K562 (cell line): ENCODE measurements at regions not wholly inside any gene's neighbourhood (a gene's known extent, or its start where the extent isn't known, plus 50 kb on each side); places are given as distances from the start of the nearest gene placed in this dataset.

Source experiments
- ATAC-seq: fragments of 200-7000 bp; cut with Tn5 transposase; 3 replicates; pipeline ENCODE4 v1.9.1; 2020; ENCODE audit warnings: moderate library complexity
- BruUV-seq: library from RNA; stranded (reverse); fragments of 400-500 nt; replicated peaks from 2 replicates; lab custom pipeline; 2021; lab: Mats Ljungman, UMichigan
- CTCF ChIA-PET: fragments of 300-600 bp; formaldehyde crosslinking; extraction: SDS; loops from one replicate; lab custom pipeline; 2021; ENCODE audit warnings: low intra/inter-chr PET ratio; lab: Yijun Ruan, JAX
- POLR2A ChIA-PET: fragments of 300-600, 350-650 bp; sonication (Branson Sonifier 250); formaldehyde crosslinking; extraction: SDS; loops from one replicate; lab custom pipeline; 2021; ENCODE audit warnings: antibody characterized with exemption, inconsistent platforms; lab: Yijun Ruan, JAX
- DNase-seq, 4 experiments: peaks; one replicate each; pipeline versions ENCODE4 v3.0.0 to v3.0.0-alpha.2; 2011 to 2018; ENCODE audit warnings: low spot score in 3 of 4, mixed read lengths in 3 of 4; ENCODE audit errors: extremely low read depth in 1 of 4
- FAIRE-seq: peaks from 2 replicates; lab custom pipeline; 2011; peaks lifted over from hg19 to GRCh38; lab: Jason Lieb, UNC
- H2AFZ ChIP-seq: 2 replicates; pipeline ENCODE4 v1.6.0; 2011; ENCODE audit warnings: low read depth, low read length, control low read depth, inconsistent platforms
- H3K27ac ChIP-seq: fragments of 200-600 bp; 3 replicates; pipeline ENCODE4 v1.8.0; 2011; ENCODE audit warnings: low read depth, mild to moderate bottlenecking, control low read depth, inconsistent platforms, low read length, moderate library complexity, mixed read lengths; ENCODE audit errors: extremely low read depth
- H3K27me3 ChIP-seq, 2 experiments: fragments of 300-600 bp in 1 of 2; 2 replicates in 1 of 2; 3 replicates in 1 of 2; pipeline versions ENCODE4 v1.6.0 to v1.8.0; 2011; ENCODE audit warnings: inconsistent platforms in 2 of 2, low read length in 2 of 2, mild to moderate bottlenecking in 1 of 2, mixed read lengths in 1 of 2, moderate library complexity in 1 of 2; ENCODE audit not compliant: control insufficient read depth in 2 of 2, insufficient read depth in 2 of 2
- H3K36me3 ChIP-seq: fragments of 300-600 bp; 3 replicates; pipeline ENCODE4 v1.8.0; 2011; ENCODE audit warnings: mild to moderate bottlenecking, low read length, inconsistent platforms; ENCODE audit not compliant: control insufficient read depth, insufficient read depth
- H3K4me1 ChIP-seq, 2 experiments: fragments of 200-600 bp in 1 of 2; replicated peaks in 1 of 2; 2 replicates in 1 of 2; 3 replicates in 1 of 2; pipeline versions ENCODE4 v1.5.1 to v1.8.0; 2011; ENCODE audit warnings: inconsistent platforms in 2 of 2, low read length in 2 of 2, mild to moderate bottlenecking in 1 of 2, mixed read lengths in 1 of 2, moderate library complexity in 1 of 2; ENCODE audit not compliant: control insufficient read depth in 2 of 2, insufficient read depth in 2 of 2
- H3K4me2 ChIP-seq: 2 replicates; pipeline ENCODE4 v1.6.1; 2011; ENCODE audit warnings: low read length, control low read depth, inconsistent platforms, mixed read lengths; ENCODE audit not compliant: insufficient read depth
- H3K4me3 ChIP-seq: fragments of 200-600 bp; sonication (generic), shearing (Covaris generic); 2 replicates; pipeline ENCODE4 v1.5.1; 2016; ENCODE audit warnings: control low read depth, inconsistent platforms
- H3K79me2 ChIP-seq: fragments of 200-600 bp; 3 replicates; pipeline ENCODE4 v1.8.0; 2011; ENCODE audit warnings: low read length, inconsistent platforms; ENCODE audit not compliant: control insufficient read depth, insufficient read depth
- H3K9ac ChIP-seq, 2 experiments: 2 replicates each; pipeline versions ENCODE4 v1.6.0 to v1.6.1; 2011; ENCODE audit warnings: low read depth in 2 of 2, low read length in 2 of 2, control low read depth in 1 of 2, inconsistent platforms in 1 of 2, mild to moderate bottlenecking in 1 of 2, mixed read lengths in 1 of 2; ENCODE audit not compliant: insufficient read depth in 1 of 2
- H3K9me1 ChIP-seq: one replicate; pipeline ENCODE4 v1.6.0; 2011; ENCODE audit warnings: inconsistent platforms, mild to moderate bottlenecking, low read length, moderate library complexity; ENCODE audit not compliant: control insufficient read depth, insufficient read depth
- H3K9me3 ChIP-seq: replicated peaks from 2 replicates; pipeline ENCODE4 v1.5.1; 2011; ENCODE audit warnings: low read depth, low read length, inconsistent platforms; ENCODE audit not compliant: control insufficient read depth, insufficient read depth
- H4K20me1 ChIP-seq: replicated peaks from 2 replicates; pipeline ENCODE4 v1.6.1; 2011; ENCODE audit warnings: low read length, inconsistent platforms, mixed read lengths; ENCODE audit not compliant: control insufficient read depth, insufficient read depth
- ATF7 ChIP-seq: fragments of 450-650 bp; IDR thresholded peaks from 2 replicates; pipeline ENCODE4 v1.7.1; 2014; ENCODE audit warnings: mild to moderate bottlenecking, moderate library complexity
- CREM ChIP-seq: IDR thresholded peaks from 2 replicates; pipeline ENCODE4 v1.6.1; 2014; ENCODE audit warnings: antibody characterized with exemption, low read depth
- FOSL1 ChIP-seq: fragments of 200-800 bp; sonication (Bioruptor generic); conservative IDR thresholded peaks from 2 replicates; pipeline ENCODE4 v1.6.1; 2016; ENCODE audit warnings: missing genetic modification characterization, missing compliant biosample characterization
- MAFK ChIP-seq: IDR thresholded peaks from 2 replicates; pipeline ENCODE4 v1.6.1; 2011; ENCODE audit warnings: low read length, improper control_type of control experiment
- NCOR1 ChIP-seq: fragments of 450-650 bp; IDR thresholded peaks from 2 replicates; pipeline ENCODE4 v1.6.1; 2016; ENCODE audit warnings: mild to moderate bottlenecking, moderate library complexity
- POLR3A ChIP-seq: IDR thresholded peaks from 2 replicates; pipeline ENCODE4 v1.6.1; 2011; ENCODE audit warnings: borderline replicate concordance, mild to moderate bottlenecking, moderate library complexity; ENCODE audit not compliant: insufficient read length, insufficient read depth; ENCODE audit errors: extremely low read depth
- RBM17 ChIP-seq: fragments of 200-400 bp; formaldehyde crosslinking; IDR thresholded peaks from 2 replicates; pipeline ENCODE4 v1.6.1; 2017; ENCODE audit warnings: low read depth, mild to moderate bottlenecking, low read length, borderline replicate concordance
- SMARCA4 ChIP-seq: fragments of 450-650 bp; IDR thresholded peaks from 2 replicates; pipeline ENCODE4 v1.6.1; 2016
- SMARCE1 ChIP-seq: fragments of 450-650 bp; IDR thresholded peaks from 2 replicates; pipeline ENCODE4 v1.7.1; 2016; ENCODE audit warnings: mild to moderate bottlenecking
- TAL1 ChIP-seq: fragments of 450-650 bp; IDR thresholded peaks from 2 replicates; pipeline ENCODE4 v1.6.1; 2016; ENCODE audit warnings: mild to moderate bottlenecking
- ZNF316 ChIP-seq: fragments of 450-650 bp; IDR thresholded peaks from 2 replicates; pipeline ENCODE4 v1.6.1; 2016
- ZNF589 ChIP-seq: fragments of 200-800 bp; sonication (Bioruptor generic); IDR thresholded peaks from 2 replicates; pipeline ENCODE4 v1.6.1; 2016; ENCODE audit warnings: low read depth, missing genetic modification characterization, missing compliant biosample characterization
- WGBS: fragments of 100-300 bp; shearing (Covaris generic); methylation state at CpG from one replicate; pipeline ENCODE4 v1.1.6; 2016; ENCODE audit warnings: low coverage, mixed read lengths; ENCODE audit not compliant: insufficient coverage; ENCODE audit errors: missing lambda C conversion rate; 5-methylcytosine and 5-hydroxymethylcytosine counted together
- in situ Hi-C: fragments of 300-500 bp; cut with MboI; formaldehyde crosslinking; loops from 4 replicates; pipeline ENCODE4 v1.15.0; 2018; ENCODE audit warnings: inconsistent platforms, mixed read lengths
- intact Hi-C: fragments of 100-400 bp; cut with micrococcal nuclease; formaldehyde crosslinking; loops from 2 replicates; pipeline ENCODE4 v1.14.2; 2022
- TF ChIP-seq, protein P1 (sequence below): sonication (generic); formaldehyde crosslinking; IDR thresholded peaks from 2 replicates; pipeline ENCODE4 v1.8.0; 2023; ENCODE audit warnings: mild to moderate bottlenecking, missing genetic modification reagents
- TF ChIP-seq, protein P2 (sequence below), 2 experiments: fragments of 450-650 bp in 1 of 2; sonication (generic) in 1 of 2; formaldehyde crosslinking in 1 of 2; IDR thresholded peaks in 1 of 2; conservative IDR thresholded peaks in 1 of 2; 2 replicates each; pipeline versions ENCODE4 v1.6.1 to v1.8.1; 2016 to 2023; ENCODE audit warnings: mild to moderate bottlenecking in 2 of 2, moderate library complexity in 2 of 2, inconsistent platforms in 1 of 2, missing genetic modification reagents in 1 of 2
- TF ChIP-seq, protein P3 (sequence below): sonication (generic); formaldehyde crosslinking; IDR thresholded peaks from 2 replicates; pipeline ENCODE4 v1.5.0; 2020; ENCODE audit warnings: missing genetic modification reagents

GRCh38 chr2:16767789-16768476 lies 102.3 kb upstream of the CYRIA start:
- no peaks in the 10 kb centered on the region for H3K9me1 ChIP-seq
- FAIRE-seq (peak; percentile 70), ATAC-seq (peak; percentile 63), DNase-seq (peak in 2 of 4 experiments; percentile 32 to 39)
- H3K27ac ChIP-seq = no peak overlapping the region
- H3K4me3 ChIP-seq = no peak overlapping the region
- H2AFZ ChIP-seq = no peak overlapping the region
- no TSS peak for BruUV-seq
- ChIA-PET POLR2A (interaction anchor here (0.7 to 1.0 kb wide), 2 partner anchors 147 to 861 kb away, joined by 3 read pairs; no protein-coding TSS in a partner anchor), CTCF (no interaction called here)
- H3K27me3 ChIP-seq = no peaks in the 10 kb centered on the region; a peak in 1 of 5 replicates
- 0 out of 2 replicates have a peak, but pooled peaks cover 2% of the 10 kb centered on the region for H3K9me3 ChIP-seq
- WGBS = 0% methylated on average over 3 of the region's 3 CpGs
- H4K20me1 ChIP-seq = no peaks in the 10 kb centered on the region
- no peaks in the 10 kb centered on the region for H3K79me2 ChIP-seq
- H3K4me2 ChIP-seq = no peak overlapping the region
- no peaks in the 10 kb centered on the region for H3K36me3 ChIP-seq
- in situ Hi-C loops (loop anchor here (25.0 kb wide), 1 partner anchor 831 kb away; the partner anchor contains the start of gene MYCN), intact Hi-C loops (no loop called here)
- peaks cover 0 to 6% of the 10 kb centered on the region in 2 experiments; a peak in 2 of 5 replicates for H3K4me1 ChIP-seq
- H3K9ac ChIP-seq = no peak overlapping the region
- peak; percentile 55; the same call in 1 of the 2 replicates for TF ChIP-seq ATF7
- TF ChIP-seq, protein P1, sequence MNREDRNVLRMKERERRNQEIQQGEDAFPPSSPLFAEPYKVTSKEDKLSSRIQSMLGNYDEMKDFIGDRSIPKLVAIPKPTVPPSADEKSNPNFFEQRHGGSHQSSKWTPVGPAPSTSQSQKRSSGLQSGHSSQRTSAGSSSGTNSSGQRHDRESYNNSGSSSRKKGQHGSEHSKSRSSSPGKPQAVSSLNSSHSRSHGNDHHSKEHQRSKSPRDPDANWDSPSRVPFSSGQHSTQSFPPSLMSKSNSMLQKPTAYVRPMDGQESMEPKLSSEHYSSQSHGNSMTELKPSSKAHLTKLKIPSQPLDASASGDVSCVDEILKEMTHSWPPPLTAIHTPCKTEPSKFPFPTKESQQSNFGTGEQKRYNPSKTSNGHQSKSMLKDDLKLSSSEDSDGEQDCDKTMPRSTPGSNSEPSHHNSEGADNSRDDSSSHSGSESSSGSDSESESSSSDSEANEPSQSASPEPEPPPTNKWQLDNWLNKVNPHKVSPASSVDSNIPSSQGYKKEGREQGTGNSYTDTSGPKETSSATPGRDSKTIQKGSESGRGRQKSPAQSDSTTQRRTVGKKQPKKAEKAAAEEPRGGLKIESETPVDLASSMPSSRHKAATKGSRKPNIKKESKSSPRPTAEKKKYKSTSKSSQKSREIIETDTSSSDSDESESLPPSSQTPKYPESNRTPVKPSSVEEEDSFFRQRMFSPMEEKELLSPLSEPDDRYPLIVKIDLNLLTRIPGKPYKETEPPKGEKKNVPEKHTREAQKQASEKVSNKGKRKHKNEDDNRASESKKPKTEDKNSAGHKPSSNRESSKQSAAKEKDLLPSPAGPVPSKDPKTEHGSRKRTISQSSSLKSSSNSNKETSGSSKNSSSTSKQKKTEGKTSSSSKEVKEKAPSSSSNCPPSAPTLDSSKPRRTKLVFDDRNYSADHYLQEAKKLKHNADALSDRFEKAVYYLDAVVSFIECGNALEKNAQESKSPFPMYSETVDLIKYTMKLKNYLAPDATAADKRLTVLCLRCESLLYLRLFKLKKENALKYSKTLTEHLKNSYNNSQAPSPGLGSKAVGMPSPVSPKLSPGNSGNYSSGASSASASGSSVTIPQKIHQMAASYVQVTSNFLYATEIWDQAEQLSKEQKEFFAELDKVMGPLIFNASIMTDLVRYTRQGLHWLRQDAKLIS (CRISPR knock-in tag) = 0 out of 2 replicates have a peak, but pooled peaks have one; percentile 40
- TF ChIP-seq FOSL1 = peak; percentile 94
- TF ChIP-seq, protein P2, sequence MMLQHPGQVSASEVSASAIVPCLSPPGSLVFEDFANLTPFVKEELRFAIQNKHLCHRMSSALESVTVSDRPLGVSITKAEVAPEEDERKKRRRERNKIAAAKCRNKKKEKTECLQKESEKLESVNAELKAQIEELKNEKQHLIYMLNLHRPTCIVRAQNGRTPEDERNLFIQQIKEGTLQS (IDR thresholded peaks at IDR 0.05) = peak; percentile 88
- TF ChIP-seq, protein P2 (CRISPR knock-in tag; conservative IDR thresholded peaks at IDR 0.05) = 0 out of 2 replicates have a peak, but pooled peaks have one; percentile 38
- 0 out of 2 replicates have a peak, but pooled peaks have one; percentile 21 for TF ChIP-seq NCOR1
- TF ChIP-seq TAL1 = peak; percentile 32; the same call in 1 of the 2 replicates
- TF ChIP-seq CREM = peak; percentile 78
- TF ChIP-seq RBM17 = no peak
- TF ChIP-seq ZNF589 (CRISPR knock-in tag) = 0 out of 2 replicates have a peak, but pooled peaks have one; percentile 18
- TF ChIP-seq, protein P3, sequence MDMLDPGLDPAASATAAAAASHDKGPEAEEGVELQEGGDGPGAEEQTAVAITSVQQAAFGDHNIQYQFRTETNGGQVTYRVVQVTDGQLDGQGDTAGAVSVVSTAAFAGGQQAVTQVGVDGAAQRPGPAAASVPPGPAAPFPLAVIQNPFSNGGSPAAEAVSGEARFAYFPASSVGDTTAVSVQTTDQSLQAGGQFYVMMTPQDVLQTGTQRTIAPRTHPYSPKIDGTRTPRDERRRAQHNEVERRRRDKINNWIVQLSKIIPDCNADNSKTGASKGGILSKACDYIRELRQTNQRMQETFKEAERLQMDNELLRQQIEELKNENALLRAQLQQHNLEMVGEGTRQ (CRISPR knock-in tag) = no peak
- TF ChIP-seq ZNF316 = 0 out of 2 replicates have a peak, but pooled peaks have one; percentile 15
- 0 out of 2 replicates have a peak, but pooled peaks have one; percentile 8 for TF ChIP-seq MAFK
- TF ChIP-seq POLR3A = no peak
- TF ChIP-seq SMARCE1 = 0 out of 2 replicates have a peak, but pooled peaks have one; percentile 20
- TF ChIP-seq SMARCA4 = peak; percentile 66; the same call in 1 of the 2 replicates
